ENCODE measurements at regions not wholly inside any gene's neighbourhood (a gene's known extent, or its start where the extent isn't known, plus 50 kb on each side); places are given as distances from the start of the nearest gene placed in this dataset.

- H3K9me3 Mint-ChIP-seq: no peaks in the 10 kb centered on the region
- no peak for DNase-seq
- H3K9ac ChIP-seq (ENCODE audit: extremely low read depth, low read length, poor library complexity, severe bottlenecking): no peak overlapping the region
- H3K4me3 ChIP-seq (ENCODE audit: low read length): no peak overlapping the region
- no peaks in the 10 kb centered on the region for H3K27me3 Mint-ChIP-seq (ENCODE audit: insufficient read depth)
- 80% methylated on average over 1 of the region's 1 CpG; no CpG with 5 or more reads in 1 of the 2 experiments for WGBS, 2 experiments (ENCODE audit: insufficient coverage in 1 of 2, insufficient read length in 1 of 2)
- no peaks in the 10 kb centered on the region for H3K27me3 ChIP-seq (ENCODE audit: control insufficient read depth, insufficient read depth, low read length, poor library complexity, severe bottlenecking)
- peaks cover 11% of the 10 kb centered on the region for H3K4me1 Mint-ChIP-seq
- no peak for TF ChIP-seq CTCF (conservative IDR thresholded peaks at IDR 0.05)
- H3K4me1 ChIP-seq (ENCODE audit: control insufficient read depth, insufficient read depth, low read length): peaks cover 2% of the 10 kb centered on the region
- no peak overlapping the region for H3K27ac ChIP-seq (ENCODE audit: low read depth, low read length)
- no peaks in the 10 kb centered on the region for H3K36me3 Mint-ChIP-seq (ENCODE audit: low read depth)
- no peaks in the 10 kb centered on the region for H3K9me3 ChIP-seq (ENCODE audit: control insufficient read depth, low read length)
- H3K36me3 ChIP-seq (ENCODE audit: control insufficient read depth, insufficient read depth, low read length): no peaks in the 10 kb centered on the region
- no peak overlapping the region for H3K27ac Mint-ChIP-seq
- H3K4me3 Mint-ChIP-seq: no peak overlapping the region
Observed at GRCh38 chr5:86554638-86555037, 63.1 kb upstream of the COX7C start.

GRCh38 chr5:86557920-86558319 lies 59.8 kb upstream of the COX7C start:
- no peak overlapping the region for H3K27ac ChIP-seq (ENCODE audit: low read depth, low read length)
- Mint-ChIP-seq H3K27me3 (ENCODE audit: insufficient read depth) (no peaks in the 10 kb centered on the region), H3K36me3 (ENCODE audit: low read depth) (no peaks in the 10 kb centered on the region), H3K9me3 (no peaks in the 10 kb centered on the region), H3K27ac (no peak overlapping the region), H3K4me3 (no peak overlapping the region), H3K4me1 (no peaks in the 10 kb centered on the region)
- TF ChIP-seq CTCF (conservative IDR thresholded peaks at IDR 0.05): no peak
- H3K36me3 ChIP-seq (ENCODE audit: control insufficient read depth, insufficient read depth, low read length): no peaks in the 10 kb centered on the region
- no peak overlapping the region for H3K4me3 ChIP-seq (ENCODE audit: low read length)
- DNase-seq: no peak
- H3K9me3 ChIP-seq (ENCODE audit: control insufficient read depth, low read length): no peaks in the 10 kb centered on the region
- peaks cover 7% of the 10 kb centered on the region for H3K4me1 ChIP-seq (ENCODE audit: control insufficient read depth, insufficient read depth, low read length)
- no peaks in the 10 kb centered on the region for H3K27me3 ChIP-seq (ENCODE audit: control insufficient read depth, insufficient read depth, low read length, poor library complexity, severe bottlenecking)
- H3K9ac ChIP-seq (ENCODE audit: extremely low read depth, low read length, poor library complexity, severe bottlenecking): no peak overlapping the region

GRCh38 chr5:86565197-86565789 lies 52.4 kb upstream of the COX7C start:
- Mint-ChIP-seq H3K9me3 (peaks cover 7% of the 10 kb centered on the region), H3K4me1 (peaks cover 14% of the 10 kb centered on the region), H3K27me3 (ENCODE audit: insufficient read depth) (no peaks in the 10 kb centered on the region), H3K36me3 (ENCODE audit: low read depth) (peaks cover 4% of the 10 kb centered on the region), H3K27ac (peak overlapping the region; percentile 21), H3K4me3 (no peak overlapping the region)
- DNase-seq: no peak
- peaks cover 7% of the 10 kb centered on the region for H3K4me1 ChIP-seq (ENCODE audit: control insufficient read depth, insufficient read depth, low read length)
- H3K27ac ChIP-seq (ENCODE audit: low read depth, low read length): no peak overlapping the region
- TF ChIP-seq CTCF (conservative IDR thresholded peaks at IDR 0.05): no peak
- 85 to 88% methylated on average over 4 to 8 of the region's 8 CpGs for WGBS, 2 experiments (ENCODE audit: insufficient coverage in 1 of 2, insufficient read length in 1 of 2)
- H3K27me3 ChIP-seq (ENCODE audit: control insufficient read depth, insufficient read depth, low read length, poor library complexity, severe bottlenecking): no peaks in the 10 kb centered on the region
- no peak overlapping the region for H3K9ac ChIP-seq (ENCODE audit: extremely low read depth, low read length, poor library complexity, severe bottlenecking)
- no peaks in the 10 kb centered on the region for H3K9me3 ChIP-seq (ENCODE audit: control insufficient read depth, low read length)
- H3K4me3 ChIP-seq (ENCODE audit: low read length): no peak overlapping the region
- no peaks in the 10 kb centered on the region for H3K36me3 ChIP-seq (ENCODE audit: control insufficient read depth, insufficient read depth, low read length)
